ENCODE measurements at regions not wholly inside any gene's neighbourhood (a gene's known extent, or its start where the extent isn't known, plus 50 kb on each side); places are given as distances from the start of the nearest gene placed in this dataset.

- in situ Hi-C loops (cut with MboI), result no loop called here
- RAD21 ChIA-PET (ENCODE audit: unreplicated experiment), result no interaction called here
- Histone ChIP-seq H3K9ac (ENCODE audit: control insufficient read depth, insufficient read depth, low read length) (no peak overlapping the region), H4K20me1 (ENCODE audit: control insufficient read depth, insufficient read depth) (no peaks in the 10 kb centered on the region), H3K27me3 (replicated peaks in 1 of 2; ENCODE audit: control insufficient read depth in 2 of 2, insufficient read depth in 2 of 2, low read length in 1 of 2) (peaks cover 2 to 5% of the 10 kb centered on the region in 2 experiments; a peak in 2 of 4 replicates), H3K9me3 (replicated peaks; ENCODE audit: control insufficient read depth, insufficient read depth, low read length) (peaks cover 2% of the 10 kb centered on the region; the same call in 1 of the 3 replicates), H3K27ac (ENCODE audit: control insufficient read depth, insufficient read depth) (no peak overlapping the region), H2AFZ (ENCODE audit: control insufficient read depth, low read depth, low read length) (no peak overlapping the region), H3K4me1 (ENCODE audit: control insufficient read depth, insufficient read depth, low read length) (no peaks in the 10 kb centered on the region; the same call in 1 of the 2 replicates), H3K4me3 (no peak overlapping the region), H3K36me3 (ENCODE audit: control insufficient read depth in 2 of 2, insufficient read depth in 2 of 2, low read length in 1 of 2) (no peaks in the 10 kb centered on the region), H3K4me2 (ENCODE audit: control insufficient read depth, insufficient read depth) (no peak overlapping the region), H3K79me2 (ENCODE audit: control insufficient read depth, insufficient read depth, low read length) (no peaks in the 10 kb centered on the region)
- intact Hi-C loops (cut with micrococcal nuclease; ENCODE audit: unreplicated experiment), result no loop called here
- no TSS peak for BruUV-seq (replicated peaks)
- FAIRE-seq (no peak), DNase-seq (ENCODE audit: low read depth, low spot score) (no peak), ATAC-seq (no peak)
- 20% methylated on average over 4 of the region's 4 CpGs for WGBS (ENCODE audit: insufficient coverage, insufficient replicate concordance, low lambda C conversion rate, missing lambda C conversion rate)
- TF ChIP-seq EED (IDR thresholded peaks at IDR 0.05; ENCODE audit: low read depth) (no peak), SUPT20H (IDR thresholded peaks at IDR 0.05; ENCODE audit: borderline replicate concordance, control insufficient read depth, low read depth, low read length) (no peak), SRF (IDR thresholded peaks at IDR 0.05; ENCODE audit: low read depth in 2 of 2, low read length in 2 of 2) (no peak), WRNIP1 (IDR thresholded peaks at IDR 0.05; ENCODE audit: borderline replicate concordance, low read depth, low read length) (no peak)
- SMC1A ChIA-PET (ENCODE audit: uncharacterized antibody, unreplicated experiment), result no interaction called here
- POLR2A ChIA-PET, result no interaction called here
- CTCF ChIA-PET, result no interaction called here
Observed at GRCh38 chr15:70424937-70425411, 327.3 kb upstream of the TLE3 start.

DNA sequence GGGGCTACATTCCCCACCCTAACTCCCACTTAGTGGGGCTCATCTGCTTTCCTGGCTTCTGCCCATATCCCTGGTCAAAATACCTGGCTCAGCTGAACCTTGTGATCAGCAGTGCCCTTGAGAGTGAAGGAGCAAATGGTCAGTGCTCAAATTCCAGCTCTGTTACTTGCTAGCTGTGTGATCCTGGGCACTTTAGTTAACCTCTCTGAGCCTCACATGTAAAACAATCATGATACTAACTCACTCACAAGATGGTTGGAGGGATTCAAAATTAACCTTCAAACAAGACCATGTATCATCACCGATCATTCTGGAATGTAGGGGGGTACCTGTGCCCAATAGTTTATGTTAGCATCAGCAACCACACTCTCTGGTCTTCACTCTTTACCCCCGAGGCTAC lies 325.6 kb upstream of the TLE3 start:
- Histone ChIP-seq H4K20me1 (ENCODE audit: control insufficient read depth, insufficient read depth) (no peaks in the 10 kb centered on the region), H3K27ac (ENCODE audit: control insufficient read depth, insufficient read depth) (no peak overlapping the region), H3K4me2 (ENCODE audit: control insufficient read depth, insufficient read depth) (no peak overlapping the region), H3K79me2 (ENCODE audit: control insufficient read depth, insufficient read depth, low read length) (no peaks in the 10 kb centered on the region), H3K9ac (ENCODE audit: control insufficient read depth, insufficient read depth, low read length) (no peak overlapping the region), H3K4me3 (no peak overlapping the region), H2AFZ (ENCODE audit: control insufficient read depth, low read depth, low read length) (no peak overlapping the region), H3K9me3 (replicated peaks; ENCODE audit: control insufficient read depth, insufficient read depth, low read length) (no peaks in the 10 kb centered on the region; the same call in 2 of the 3 replicates), H3K4me1 (ENCODE audit: control insufficient read depth, insufficient read depth, low read length) (no peaks in the 10 kb centered on the region; the same call in 1 of the 2 replicates), H3K27me3 (replicated peaks in 1 of 2; ENCODE audit: control insufficient read depth in 2 of 2, insufficient read depth in 2 of 2, low read length in 1 of 2) (peaks cover 2 to 5% of the 10 kb centered on the region in 2 experiments; a peak in 2 of 4 replicates), H3K36me3 (ENCODE audit: control insufficient read depth in 2 of 2, insufficient read depth in 2 of 2, low read length in 1 of 2) (no peaks in the 10 kb centered on the region)
- ATAC-seq (no peak), DNase-seq (ENCODE audit: low read depth, low spot score) (no peak), FAIRE-seq (no peak)
- RAD21 ChIA-PET (ENCODE audit: unreplicated experiment), result no interaction called here
- SMC1A ChIA-PET (ENCODE audit: uncharacterized antibody, unreplicated experiment), result no interaction called here
- POLR2A ChIA-PET, result no interaction called here
- in situ Hi-C loops (cut with MboI) (no loop called here), intact Hi-C loops (cut with micrococcal nuclease; ENCODE audit: unreplicated experiment) (no loop called here)
- 34% methylated on average over 2 of the region's 2 CpGs for WGBS (ENCODE audit: insufficient coverage, insufficient replicate concordance, low lambda C conversion rate, missing lambda C conversion rate)
- CTCF ChIA-PET, result no interaction called here
- BruUV-seq (replicated peaks), result no TSS peak
- TF ChIP-seq POLR2AphosphoS2 (IDR thresholded peaks at IDR 0.05; ENCODE audit: low read depth, low read length) (no peak), SP1 (IDR thresholded peaks at IDR 0.05; ENCODE audit: low read depth, low read length) (no peak), BCL11A (IDR thresholded peaks at IDR 0.05; ENCODE audit: low read depth, low read length) (no peak), BRCA1 (IDR thresholded peaks at IDR 0.05; ENCODE audit: low read depth, low read length) (no peak), NFXL1 (IDR thresholded peaks at IDR 0.05; ENCODE audit: borderline replicate concordance) (no peak), RB1 (IDR thresholded peaks at IDR 0.05; ENCODE audit: borderline replicate concordance) (no peak), PBX3 (IDR thresholded peaks at IDR 0.05; ENCODE audit: insufficient replicate concordance, low read depth, low read length) (no peak)
- TF ChIP-seq, protein P1, sequence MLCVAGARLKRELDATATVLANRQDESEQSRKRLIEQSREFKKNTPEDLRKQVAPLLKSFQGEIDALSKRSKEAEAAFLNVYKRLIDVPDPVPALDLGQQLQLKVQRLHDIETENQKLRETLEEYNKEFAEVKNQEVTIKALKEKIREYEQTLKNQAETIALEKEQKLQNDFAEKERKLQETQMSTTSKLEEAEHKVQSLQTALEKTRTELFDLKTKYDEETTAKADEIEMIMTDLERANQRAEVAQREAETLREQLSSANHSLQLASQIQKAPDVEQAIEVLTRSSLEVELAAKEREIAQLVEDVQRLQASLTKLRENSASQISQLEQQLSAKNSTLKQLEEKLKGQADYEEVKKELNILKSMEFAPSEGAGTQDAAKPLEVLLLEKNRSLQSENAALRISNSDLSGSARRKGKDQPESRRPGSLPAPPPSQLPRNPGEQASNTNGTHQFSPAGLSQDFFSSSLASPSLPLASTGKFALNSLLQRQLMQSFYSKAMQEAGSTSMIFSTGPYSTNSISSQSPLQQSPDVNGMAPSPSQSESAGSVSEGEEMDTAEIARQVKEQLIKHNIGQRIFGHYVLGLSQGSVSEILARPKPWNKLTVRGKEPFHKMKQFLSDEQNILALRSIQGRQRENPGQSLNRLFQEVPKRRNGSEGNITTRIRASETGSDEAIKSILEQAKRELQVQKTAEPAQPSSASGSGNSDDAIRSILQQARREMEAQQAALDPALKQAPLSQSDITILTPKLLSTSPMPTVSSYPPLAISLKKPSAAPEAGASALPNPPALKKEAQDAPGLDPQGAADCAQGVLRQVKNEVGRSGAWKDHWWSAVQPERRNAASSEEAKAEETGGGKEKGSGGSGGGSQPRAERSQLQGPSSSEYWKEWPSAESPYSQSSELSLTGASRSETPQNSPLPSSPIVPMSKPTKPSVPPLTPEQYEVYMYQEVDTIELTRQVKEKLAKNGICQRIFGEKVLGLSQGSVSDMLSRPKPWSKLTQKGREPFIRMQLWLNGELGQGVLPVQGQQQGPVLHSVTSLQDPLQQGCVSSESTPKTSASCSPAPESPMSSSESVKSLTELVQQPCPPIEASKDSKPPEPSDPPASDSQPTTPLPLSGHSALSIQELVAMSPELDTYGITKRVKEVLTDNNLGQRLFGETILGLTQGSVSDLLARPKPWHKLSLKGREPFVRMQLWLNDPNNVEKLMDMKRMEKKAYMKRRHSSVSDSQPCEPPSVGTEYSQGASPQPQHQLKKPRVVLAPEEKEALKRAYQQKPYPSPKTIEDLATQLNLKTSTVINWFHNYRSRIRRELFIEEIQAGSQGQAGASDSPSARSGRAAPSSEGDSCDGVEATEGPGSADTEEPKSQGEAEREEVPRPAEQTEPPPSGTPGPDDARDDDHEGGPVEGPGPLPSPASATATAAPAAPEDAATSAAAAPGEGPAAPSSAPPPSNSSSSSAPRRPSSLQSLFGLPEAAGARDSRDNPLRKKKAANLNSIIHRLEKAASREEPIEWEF (IDR thresholded peaks at IDR 0.05; ENCODE audit: insufficient replicate concordance, low read depth, low read length), result no peak
